ENCODE measurements at regions not wholly inside any gene's neighbourhood (a gene's known extent, or its start where the extent isn't known, plus 50 kb on each side); places are given as distances from the start of the nearest gene placed in this dataset.

GRCh38 chr7:91336106-91336505 is 71.9 kb downstream of the FZD1 start:
- Histone ChIP-seq H3K27ac (no peak overlapping the region), H3K36me3 (ENCODE audit: insufficient read depth, low read length) (no peaks in the 10 kb centered on the region), H3K9me3 (ENCODE audit: low read depth, low read length) (no peaks in the 10 kb centered on the region), H3K9ac (ENCODE audit: insufficient read length) (no peak overlapping the region), H3K4me3 (no peak overlapping the region)
- TF ChIP-seq FOXP2 (optimal IDR thresholded peaks at IDR 0.05; ENCODE audit: control extremely low read depth, extremely low read length, insufficient read depth) (no peak), EZH2 (IDR thresholded peaks at IDR 0.05) (no peak), POLR2AphosphoS5 (IDR thresholded peaks at IDR 0.05; ENCODE audit: borderline replicate concordance, low read depth, low read length) (no peak)
- no peak for DNase-seq (ENCODE audit: low read depth, low spot score)

- Histone ChIP-seq H3K36me3 (ENCODE audit: insufficient read depth, low read length) (no peaks in the 10 kb centered on the region), H3K9me3 (ENCODE audit: low read depth, low read length) (no peaks in the 10 kb centered on the region), H3K9ac (ENCODE audit: insufficient read length) (no peak overlapping the region), H3K27ac (no peak overlapping the region), H3K4me3 (no peak overlapping the region)
- TF ChIP-seq EZH2 (IDR thresholded peaks at IDR 0.05) (no peak), POLR2AphosphoS5 (IDR thresholded peaks at IDR 0.05; ENCODE audit: borderline replicate concordance, low read depth, low read length) (no peak), FOXP2 (optimal IDR thresholded peaks at IDR 0.05; ENCODE audit: control extremely low read depth, extremely low read length, insufficient read depth) (no peak)
- DNase-seq (ENCODE audit: low read depth, low spot score): no peak
Observed at GRCh38 chr7:91338226-91339020, 74.2 kb downstream of the FZD1 start.

DNA sequence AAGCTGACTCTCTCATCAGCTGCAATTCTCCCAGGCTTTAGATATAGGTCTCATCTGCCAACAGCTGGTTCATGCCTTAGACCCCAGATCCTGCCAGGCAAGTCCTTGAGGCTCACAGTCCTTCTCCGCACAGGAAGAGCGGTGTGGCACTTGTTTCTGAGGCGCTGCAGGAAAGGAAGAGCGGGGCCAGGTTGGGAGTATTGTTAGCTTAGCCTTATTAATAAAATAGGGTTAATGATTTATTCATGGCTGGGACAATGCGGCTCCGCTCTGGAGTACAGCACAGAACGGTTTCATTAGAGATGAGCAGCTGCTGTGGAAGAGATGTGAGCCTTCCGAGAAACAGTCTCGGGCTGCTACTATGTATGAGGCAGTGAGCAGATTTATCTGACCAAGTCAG is 78.1 kb downstream of the FZD1 start:
- Histone ChIP-seq H3K36me3 (ENCODE audit: insufficient read depth, low read length) (no peaks in the 10 kb centered on the region), H3K4me3 (no peak overlapping the region), H3K9ac (ENCODE audit: insufficient read length) (no peak overlapping the region), H3K9me3 (ENCODE audit: low read depth, low read length) (no peaks in the 10 kb centered on the region), H3K27ac (no peak overlapping the region)
- DNase-seq (ENCODE audit: low read depth, low spot score): no peak
- TF ChIP-seq POLR2AphosphoS5 (IDR thresholded peaks at IDR 0.05; ENCODE audit: borderline replicate concordance, low read depth, low read length): no peak
- no peak for TF ChIP-seq FOXP2 (optimal IDR thresholded peaks at IDR 0.05; ENCODE audit: control extremely low read depth, extremely low read length, insufficient read depth)
- no peak for TF ChIP-seq EZH2 (IDR thresholded peaks at IDR 0.05)

DNA sequence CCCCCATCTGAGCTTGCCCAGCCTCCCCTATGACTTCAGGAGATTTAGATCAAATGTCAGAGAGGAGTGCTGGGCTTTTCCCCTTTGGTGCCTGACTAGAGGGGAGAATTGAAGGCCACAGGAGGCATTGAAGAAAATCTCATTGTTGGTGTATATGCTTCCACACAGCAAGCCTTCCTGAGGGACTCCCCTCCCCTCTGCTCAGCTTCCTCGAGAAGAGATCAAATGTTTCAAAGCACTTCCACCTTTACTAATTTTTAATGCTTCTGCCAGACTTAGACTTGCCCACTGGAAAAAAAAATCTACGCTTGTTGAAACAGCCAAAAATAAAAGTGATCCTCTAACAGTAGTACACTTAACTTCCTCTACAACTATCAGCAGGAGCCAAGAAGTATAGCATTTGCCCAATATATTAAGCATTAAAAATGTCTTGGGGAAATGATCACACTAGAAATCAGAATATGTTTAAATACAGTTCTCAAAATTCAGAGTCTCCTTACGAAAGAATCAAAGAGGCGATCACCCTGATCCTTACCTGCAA is 79.3 kb downstream of the FZD1 start:
- Histone ChIP-seq H3K9ac (ENCODE audit: insufficient read length) (no peak overlapping the region), H3K36me3 (ENCODE audit: insufficient read depth, low read length) (no peaks in the 10 kb centered on the region), H3K9me3 (ENCODE audit: low read depth, low read length) (no peaks in the 10 kb centered on the region), H3K4me3 (no peak overlapping the region), H3K27ac (no peak overlapping the region)
- no peak for DNase-seq (ENCODE audit: low read depth, low spot score)
- no peak for TF ChIP-seq EZH2 (IDR thresholded peaks at IDR 0.05)
- TF ChIP-seq POLR2AphosphoS5 (IDR thresholded peaks at IDR 0.05; ENCODE audit: borderline replicate concordance, low read depth, low read length): no peak
- TF ChIP-seq FOXP2 (optimal IDR thresholded peaks at IDR 0.05; ENCODE audit: control extremely low read depth, extremely low read length, insufficient read depth): no peak

DNA sequence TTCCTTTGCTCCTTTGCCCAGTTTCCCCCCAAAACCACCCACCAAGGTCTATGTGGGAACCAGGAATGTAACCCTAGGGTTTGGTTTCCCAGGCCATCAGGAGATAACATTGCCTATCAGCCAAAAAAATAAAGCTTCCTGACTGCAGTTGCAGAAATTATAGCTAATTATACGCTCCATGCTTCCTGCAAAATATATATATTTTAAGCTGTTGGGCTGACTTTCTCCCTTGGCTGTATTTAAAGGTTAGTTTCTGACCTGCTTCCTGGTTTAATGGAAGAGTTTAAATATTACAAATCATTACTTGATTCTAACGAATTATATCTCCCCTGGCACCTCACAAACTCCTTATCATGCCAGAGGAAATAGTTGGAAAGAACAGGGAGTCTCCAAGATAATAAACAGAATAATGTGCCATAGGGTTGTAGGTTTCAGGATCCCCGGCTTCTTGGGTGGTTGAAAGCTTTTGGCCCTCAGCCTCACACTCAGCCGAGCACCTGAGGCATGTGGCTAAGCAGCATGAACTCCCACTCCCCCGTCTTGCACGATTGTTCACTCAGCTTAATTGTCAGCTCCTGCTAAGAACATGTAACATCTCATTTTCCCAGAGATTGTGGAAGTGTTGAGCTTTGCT is 79.9 kb downstream of the FZD1 start:
- TF ChIP-seq EZH2 (IDR thresholded peaks at IDR 0.05) (no peak), FOXP2 (optimal IDR thresholded peaks at IDR 0.05; ENCODE audit: control extremely low read depth, extremely low read length, insufficient read depth) (no peak), POLR2AphosphoS5 (IDR thresholded peaks at IDR 0.05; ENCODE audit: borderline replicate concordance, low read depth, low read length) (no peak)
- Histone ChIP-seq H3K9ac (ENCODE audit: insufficient read length) (no peak overlapping the region), H3K36me3 (ENCODE audit: insufficient read depth, low read length) (no peaks in the 10 kb centered on the region), H3K27ac (no peak overlapping the region), H3K4me3 (no peak overlapping the region), H3K9me3 (ENCODE audit: low read depth, low read length) (no peaks in the 10 kb centered on the region)
- DNase-seq (ENCODE audit: low read depth, low spot score): no peak

- no peak overlapping the region for H3K9ac ChIP-seq (ENCODE audit: insufficient read length)
- TF ChIP-seq POLR2AphosphoS5 (IDR thresholded peaks at IDR 0.05; ENCODE audit: borderline replicate concordance, low read depth, low read length) (no peak), FOXP2 (optimal IDR thresholded peaks at IDR 0.05; ENCODE audit: control extremely low read depth, extremely low read length, insufficient read depth) (no peak), EZH2 (IDR thresholded peaks at IDR 0.05) (no peak)
Observed at GRCh38 chr7:91344911-91345310, 80.7 kb downstream of the FZD1 start.

DNA sequence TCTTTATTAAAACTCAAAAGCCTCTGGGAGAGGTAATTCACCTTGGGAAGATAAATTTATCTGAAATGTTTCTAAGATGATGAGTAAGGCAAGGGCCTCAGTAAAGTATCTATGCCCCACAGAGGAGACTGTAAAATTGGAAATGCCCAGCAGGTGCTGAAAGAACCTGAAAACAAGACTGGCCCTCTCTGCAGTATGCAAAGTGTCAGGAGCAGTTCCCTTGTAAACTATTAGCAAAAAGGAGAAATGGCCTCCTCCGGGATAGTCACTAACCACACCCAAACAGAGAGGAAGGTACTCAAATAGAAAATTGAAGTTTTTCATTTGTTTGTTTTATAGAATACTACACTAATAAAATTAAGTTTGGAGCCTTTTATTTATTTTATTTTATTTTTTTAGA is 81.2 kb downstream of the FZD1 start:
- Histone ChIP-seq H3K36me3 (ENCODE audit: insufficient read depth, low read length) (no peaks in the 10 kb centered on the region), H3K9ac (ENCODE audit: insufficient read length) (no peak overlapping the region), H3K4me3 (no peak overlapping the region), H3K9me3 (ENCODE audit: low read depth, low read length) (no peaks in the 10 kb centered on the region), H3K27ac (no peak overlapping the region)
- TF ChIP-seq EZH2 (IDR thresholded peaks at IDR 0.05): no peak
- no peak for TF ChIP-seq FOXP2 (optimal IDR thresholded peaks at IDR 0.05; ENCODE audit: control extremely low read depth, extremely low read length, insufficient read depth)
- TF ChIP-seq POLR2AphosphoS5 (IDR thresholded peaks at IDR 0.05; ENCODE audit: borderline replicate concordance, low read depth, low read length): no peak
- no peak for DNase-seq (ENCODE audit: low read depth, low spot score)

More at GRCh38 chr7:91344911-91345310, 80.7 kb downstream of the FZD1 start:
- no peaks in the 10 kb centered on the region for H3K9me3 ChIP-seq (ENCODE audit: low read depth, low read length)
- DNase-seq (ENCODE audit: low read depth, low spot score): no peak
- no peak overlapping the region for H3K4me3 ChIP-seq
- H3K27ac ChIP-seq: no peak overlapping the region
- H3K36me3 ChIP-seq (ENCODE audit: insufficient read depth, low read length): no peaks in the 10 kb centered on the region

- Histone ChIP-seq H3K4me3 (no peak overlapping the region), H3K9me3 (ENCODE audit: low read depth, low read length) (no peaks in the 10 kb centered on the region), H3K27ac (no peak overlapping the region), H3K9ac (ENCODE audit: insufficient read length) (no peak overlapping the region), H3K36me3 (ENCODE audit: insufficient read depth, low read length) (no peaks in the 10 kb centered on the region)
- TF ChIP-seq POLR2AphosphoS5 (IDR thresholded peaks at IDR 0.05; ENCODE audit: borderline replicate concordance, low read depth, low read length) (no peak), FOXP2 (optimal IDR thresholded peaks at IDR 0.05; ENCODE audit: control extremely low read depth, extremely low read length, insufficient read depth) (no peak), EZH2 (IDR thresholded peaks at IDR 0.05) (no peak)
- DNase-seq (ENCODE audit: low read depth, low spot score): no peak
Observed at GRCh38 chr7:91346426-91346825, 82.2 kb downstream of the FZD1 start.

Data from SK-N-MC (cell line).